GM12878 (cell line): ENCODE measurements at regions not wholly inside any gene's neighbourhood (a gene's known extent, or its start where the extent isn't known, plus 50 kb on each side); places are given as distances from the start of the nearest gene placed in this dataset.

Experiments
- EP300 ChIP-seq, 2 experiments: fragments of 150-350 bp in 1 of 2; IDR thresholded peaks; 2 replicates each; pipeline ENCODE4 v1.6.1; 2011 to 2012; ENCODE audit warnings: low read depth in 2 of 2, low read length in 2 of 2, borderline replicate concordance in 1 of 2, improper control_type of control experiment in 1 of 2, inconsistent platforms in 1 of 2; ENCODE audit not compliant: control insufficient read depth in 1 of 2
- HCFC1 ChIP-seq: fragments of 150-350 bp; IDR thresholded peaks from 2 replicates; pipeline ENCODE4 v1.6.1; 2014; ENCODE audit warnings: low read length
- NR2F1 ChIP-seq: fragments of 450-650 bp; conservative IDR thresholded peaks from 2 replicates; pipeline ENCODE4 v1.6.1; 2017; ENCODE audit warnings: mild to moderate bottlenecking
- POLR2AphosphoS5 ChIP-seq: IDR thresholded peaks from 2 replicates; pipeline ENCODE4 v1.6.1; 2011; ENCODE audit warnings: mild to moderate bottlenecking, low read length, inconsistent platforms
- REST ChIP-seq: IDR thresholded peaks from 2 replicates; pipeline ENCODE4 v1.6.1; 2012; ENCODE audit warnings: mild to moderate bottlenecking, low read depth, low read length
- USF1 ChIP-seq: IDR thresholded peaks from 2 replicates; pipeline ENCODE4 v1.6.1; 2011; ENCODE audit warnings: borderline replicate concordance, low read depth, mild to moderate bottlenecking, moderate library complexity, mixed read lengths, low read length; ENCODE audit not compliant: insufficient read depth; ENCODE audit errors: extremely low read length
- YY1 ChIP-seq: IDR thresholded peaks from 2 replicates; pipeline ENCODE4 v1.6.1; 2011; ENCODE audit warnings: low read depth, mild to moderate bottlenecking, low read length
- TF ChIP-seq, protein P1 (sequence below): fragments of 450-650 bp; IDR thresholded peaks from 2 replicates; pipeline ENCODE4 v1.6.1; 2014; ENCODE audit warnings: mild to moderate bottlenecking
- TF ChIP-seq, protein P2 (sequence below), 3 experiments: IDR thresholded peaks in 2 of 3; conservative IDR thresholded peaks in 1 of 3; 2 replicates each; pipeline ENCODE4 v1.5.1; 2011; ENCODE audit warnings: low read depth in 3 of 3, low read length in 3 of 3, mild to moderate bottlenecking in 3 of 3, control low read depth in 2 of 3, moderate library complexity in 2 of 3, inconsistent platforms in 1 of 3, mixed read lengths in 1 of 3; ENCODE audit not compliant: control insufficient read depth in 2 of 3, insufficient read depth in 1 of 3; ENCODE audit errors: extremely low read depth in 1 of 3

DNA sequence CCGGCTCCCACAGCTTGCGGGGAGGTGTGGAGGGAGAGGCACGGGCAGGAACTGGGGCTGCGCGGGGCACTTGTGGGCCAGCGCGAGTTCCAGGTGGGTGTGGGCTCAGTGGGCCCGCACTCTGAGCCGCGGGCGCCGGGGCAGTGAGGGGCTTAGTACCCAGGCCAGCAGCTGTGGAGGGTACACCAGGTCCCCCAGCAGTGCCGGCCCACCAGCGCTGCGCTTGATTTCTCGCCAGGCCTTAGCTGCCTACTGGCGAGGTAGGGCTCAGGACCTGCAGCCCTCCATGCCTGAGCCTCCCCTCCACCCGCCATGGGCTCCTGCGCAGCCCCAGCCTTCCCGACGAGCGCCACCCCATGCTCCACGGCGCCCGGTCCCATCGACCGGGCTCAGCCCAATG, 337.9 kb upstream of the ACVR2A start:
- TF ChIP-seq EP300 (IDR thresholded peaks at IDR 0.05; ENCODE audit: borderline replicate concordance in 1 of 2, control insufficient read depth in 1 of 2, low read depth in 2 of 2, low read length in 2 of 2) (no peak), REST (no peak), HCFC1 (no peak), YY1 (no peak), NR2F1 (no peak), POLR2AphosphoS5 (no peak), USF1 (no peak)
- TF ChIP-seq, protein P1, sequence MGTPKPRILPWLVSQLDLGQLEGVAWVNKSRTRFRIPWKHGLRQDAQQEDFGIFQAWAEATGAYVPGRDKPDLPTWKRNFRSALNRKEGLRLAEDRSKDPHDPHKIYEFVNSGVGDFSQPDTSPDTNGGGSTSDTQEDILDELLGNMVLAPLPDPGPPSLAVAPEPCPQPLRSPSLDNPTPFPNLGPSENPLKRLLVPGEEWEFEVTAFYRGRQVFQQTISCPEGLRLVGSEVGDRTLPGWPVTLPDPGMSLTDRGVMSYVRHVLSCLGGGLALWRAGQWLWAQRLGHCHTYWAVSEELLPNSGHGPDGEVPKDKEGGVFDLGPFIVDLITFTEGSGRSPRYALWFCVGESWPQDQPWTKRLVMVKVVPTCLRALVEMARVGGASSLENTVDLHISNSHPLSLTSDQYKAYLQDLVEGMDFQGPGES: no peak
- TF ChIP-seq, protein P2, sequence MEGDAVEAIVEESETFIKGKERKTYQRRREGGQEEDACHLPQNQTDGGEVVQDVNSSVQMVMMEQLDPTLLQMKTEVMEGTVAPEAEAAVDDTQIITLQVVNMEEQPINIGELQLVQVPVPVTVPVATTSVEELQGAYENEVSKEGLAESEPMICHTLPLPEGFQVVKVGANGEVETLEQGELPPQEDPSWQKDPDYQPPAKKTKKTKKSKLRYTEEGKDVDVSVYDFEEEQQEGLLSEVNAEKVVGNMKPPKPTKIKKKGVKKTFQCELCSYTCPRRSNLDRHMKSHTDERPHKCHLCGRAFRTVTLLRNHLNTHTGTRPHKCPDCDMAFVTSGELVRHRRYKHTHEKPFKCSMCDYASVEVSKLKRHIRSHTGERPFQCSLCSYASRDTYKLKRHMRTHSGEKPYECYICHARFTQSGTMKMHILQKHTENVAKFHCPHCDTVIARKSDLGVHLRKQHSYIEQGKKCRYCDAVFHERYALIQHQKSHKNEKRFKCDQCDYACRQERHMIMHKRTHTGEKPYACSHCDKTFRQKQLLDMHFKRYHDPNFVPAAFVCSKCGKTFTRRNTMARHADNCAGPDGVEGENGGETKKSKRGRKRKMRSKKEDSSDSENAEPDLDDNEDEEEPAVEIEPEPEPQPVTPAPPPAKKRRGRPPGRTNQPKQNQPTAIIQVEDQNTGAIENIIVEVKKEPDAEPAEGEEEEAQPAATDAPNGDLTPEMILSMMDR (IDR thresholded peaks at IDR 0.05 in 2 of 3, conservative IDR thresholded peaks at IDR 0.05 in 1 of 3; ENCODE audit: control insufficient read depth in 2 of 3, extremely low read depth in 1 of 3, insufficient read depth in 1 of 3, low read depth in 3 of 3, low read length in 3 of 3): no peak
